ENCODE measurements at regions not wholly inside any gene's neighbourhood (a gene's known extent, or its start where the extent isn't known, plus 50 kb on each side); places are given as distances from the start of the nearest gene placed in this dataset.
"Not testable (repeated sequence)": the region's sequence is repeated elsewhere in the genome, so short reads cannot be mapped to it uniquely, and the experiment has no call there.

DNA sequence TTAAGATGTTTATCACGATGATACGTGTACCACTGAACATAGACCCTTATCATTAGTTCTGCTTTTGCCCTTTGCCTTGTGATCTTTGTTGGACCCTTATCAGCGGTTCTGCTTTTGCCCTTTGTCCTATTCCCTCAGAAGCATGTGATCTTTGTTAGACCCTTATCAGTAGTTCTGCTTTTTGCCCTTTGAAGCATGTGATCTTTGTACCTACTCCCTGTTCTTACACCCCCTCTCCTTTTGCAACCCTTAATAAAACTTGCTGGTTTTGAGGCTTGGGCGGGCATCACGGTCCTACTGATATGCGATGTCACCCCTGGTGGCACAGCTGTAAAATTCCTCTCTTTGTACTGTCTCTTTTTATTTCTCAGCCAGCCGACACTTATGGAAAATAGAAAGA, 117.0 kb downstream of the SDHAF3 start:
- DNase-seq (ENCODE audit: low read depth); H3K4me3 ChIP-seq (ENCODE audit: low read depth, low read length): not testable (repeated sequence)

DNA sequence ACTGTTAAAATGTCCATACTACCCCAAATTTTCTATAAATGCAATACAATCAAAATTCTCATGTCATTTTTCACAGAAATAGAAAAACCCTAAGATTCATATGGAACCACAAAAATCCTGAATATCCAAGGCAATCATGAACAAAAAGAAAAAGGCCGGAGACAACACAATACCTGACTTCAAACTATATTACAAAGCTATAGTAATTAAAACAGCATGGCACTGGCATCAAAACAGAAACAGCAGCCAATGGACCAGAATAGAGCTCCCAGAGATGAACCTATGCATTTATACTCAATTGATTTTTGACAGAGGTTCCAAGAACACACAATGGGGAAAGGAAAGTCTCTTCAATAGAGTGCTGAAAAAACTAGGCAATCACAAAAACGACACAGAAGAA, 128.8 kb downstream of the SDHAF3 start:
- TF ChIP-seq, protein P1, sequence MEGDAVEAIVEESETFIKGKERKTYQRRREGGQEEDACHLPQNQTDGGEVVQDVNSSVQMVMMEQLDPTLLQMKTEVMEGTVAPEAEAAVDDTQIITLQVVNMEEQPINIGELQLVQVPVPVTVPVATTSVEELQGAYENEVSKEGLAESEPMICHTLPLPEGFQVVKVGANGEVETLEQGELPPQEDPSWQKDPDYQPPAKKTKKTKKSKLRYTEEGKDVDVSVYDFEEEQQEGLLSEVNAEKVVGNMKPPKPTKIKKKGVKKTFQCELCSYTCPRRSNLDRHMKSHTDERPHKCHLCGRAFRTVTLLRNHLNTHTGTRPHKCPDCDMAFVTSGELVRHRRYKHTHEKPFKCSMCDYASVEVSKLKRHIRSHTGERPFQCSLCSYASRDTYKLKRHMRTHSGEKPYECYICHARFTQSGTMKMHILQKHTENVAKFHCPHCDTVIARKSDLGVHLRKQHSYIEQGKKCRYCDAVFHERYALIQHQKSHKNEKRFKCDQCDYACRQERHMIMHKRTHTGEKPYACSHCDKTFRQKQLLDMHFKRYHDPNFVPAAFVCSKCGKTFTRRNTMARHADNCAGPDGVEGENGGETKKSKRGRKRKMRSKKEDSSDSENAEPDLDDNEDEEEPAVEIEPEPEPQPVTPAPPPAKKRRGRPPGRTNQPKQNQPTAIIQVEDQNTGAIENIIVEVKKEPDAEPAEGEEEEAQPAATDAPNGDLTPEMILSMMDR (conservative IDR thresholded peaks at IDR 0.05; ENCODE audit: low read depth, low read length): no peak
- H3K4me3 ChIP-seq (ENCODE audit: low read depth, low read length): no peak overlapping the region
- DNase-seq (ENCODE audit: low read depth): no peak

DNA sequence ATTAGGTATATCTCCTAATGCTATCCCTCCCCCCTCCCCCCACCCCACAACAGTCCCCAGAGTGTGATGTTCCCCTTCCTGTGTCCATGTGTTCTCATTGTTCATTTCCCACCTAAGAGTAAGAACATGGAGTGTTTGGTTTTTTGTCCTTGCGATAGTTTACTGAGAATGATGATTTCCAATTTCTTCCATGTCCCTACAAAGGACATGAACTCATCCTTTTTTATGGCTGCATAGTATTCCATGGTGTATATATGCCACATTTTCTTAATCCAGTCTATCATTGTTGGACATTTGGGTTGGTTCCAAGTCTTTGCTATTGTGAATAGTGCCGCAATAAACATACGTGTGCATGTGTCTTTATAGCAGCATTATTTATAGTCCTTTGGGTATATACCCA, 140.7 kb downstream of the SDHAF3 start:
- H3K4me3 ChIP-seq (ENCODE audit: low read depth, low read length); DNase-seq (ENCODE audit: low read depth): not testable (repeated sequence)

DNA sequence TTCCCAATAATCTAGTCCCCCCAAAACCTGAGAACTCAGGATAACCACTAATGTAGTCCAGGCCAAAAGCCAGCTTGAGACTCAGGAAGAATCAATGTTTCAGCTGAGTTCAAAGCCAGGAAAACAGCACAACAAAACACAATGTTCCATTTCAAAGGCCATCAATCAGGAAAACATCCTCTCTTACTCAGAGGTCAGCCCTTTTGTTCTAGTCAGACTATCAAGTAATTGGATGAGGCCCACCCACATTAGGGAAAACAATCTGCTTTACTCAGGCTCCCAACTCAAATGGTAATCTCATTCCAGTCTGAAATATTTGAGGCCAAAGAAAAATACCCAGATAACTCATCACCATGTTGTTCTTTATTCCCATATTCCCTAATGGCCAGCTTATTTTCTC, 152.2 kb downstream of the SDHAF3 start:
- no peak overlapping the region for H3K4me3 ChIP-seq (ENCODE audit: low read depth, low read length)
- TF ChIP-seq, protein P1 (conservative IDR thresholded peaks at IDR 0.05; ENCODE audit: low read depth, low read length): no peak
- DNase-seq (ENCODE audit: low read depth): peak; percentile 3

DNA sequence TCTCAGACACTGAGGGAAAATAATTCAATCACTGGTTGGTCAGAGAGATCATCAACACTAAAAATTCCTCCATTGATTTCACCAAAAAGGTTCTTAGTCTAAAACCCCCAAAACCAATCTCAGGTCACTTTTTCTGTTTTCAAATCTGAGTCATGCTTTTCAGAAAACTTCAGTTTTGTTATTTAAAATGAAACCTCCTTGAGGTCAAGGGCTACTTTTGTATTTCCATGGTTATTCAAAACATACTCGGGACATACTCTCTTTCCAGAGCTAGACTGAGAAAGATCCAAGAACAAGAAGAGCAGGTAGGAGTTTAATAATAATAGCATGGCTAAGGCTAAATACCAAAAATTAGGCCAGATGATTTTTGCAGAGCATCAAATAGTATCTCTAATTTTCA, 152.8 kb downstream of the SDHAF3 start:
- TF ChIP-seq, protein P1 (conservative IDR thresholded peaks at IDR 0.05; ENCODE audit: low read depth, low read length): no peak
- H3K4me3 ChIP-seq (ENCODE audit: low read depth, low read length): no peak overlapping the region
- no peak for DNase-seq (ENCODE audit: low read depth)

DNA sequence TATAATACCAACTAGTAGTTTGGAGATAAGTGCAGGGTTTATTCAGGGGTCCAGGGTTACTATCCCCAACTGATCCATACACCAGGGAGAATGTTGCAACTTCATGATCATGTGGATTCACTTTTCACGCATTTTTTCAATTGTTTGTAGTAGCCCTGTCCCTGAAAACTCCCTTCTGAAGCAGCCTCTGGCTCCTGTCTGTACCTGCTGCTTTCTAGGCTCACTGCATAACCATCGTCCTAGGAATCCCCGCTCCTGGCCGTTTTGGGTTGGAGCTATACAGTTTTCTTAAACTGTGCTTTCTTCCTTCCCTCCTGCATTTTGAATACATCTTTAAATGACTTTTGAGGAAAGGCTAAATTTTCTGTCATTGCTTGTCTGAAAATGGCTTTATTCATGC, 154.1 kb downstream of the SDHAF3 start:
- no peak for DNase-seq (ENCODE audit: low read depth)
- TF ChIP-seq, protein P1 (conservative IDR thresholded peaks at IDR 0.05; ENCODE audit: low read depth, low read length): no peak
- H3K4me3 ChIP-seq (ENCODE audit: low read depth, low read length): no peak overlapping the region

DNA sequence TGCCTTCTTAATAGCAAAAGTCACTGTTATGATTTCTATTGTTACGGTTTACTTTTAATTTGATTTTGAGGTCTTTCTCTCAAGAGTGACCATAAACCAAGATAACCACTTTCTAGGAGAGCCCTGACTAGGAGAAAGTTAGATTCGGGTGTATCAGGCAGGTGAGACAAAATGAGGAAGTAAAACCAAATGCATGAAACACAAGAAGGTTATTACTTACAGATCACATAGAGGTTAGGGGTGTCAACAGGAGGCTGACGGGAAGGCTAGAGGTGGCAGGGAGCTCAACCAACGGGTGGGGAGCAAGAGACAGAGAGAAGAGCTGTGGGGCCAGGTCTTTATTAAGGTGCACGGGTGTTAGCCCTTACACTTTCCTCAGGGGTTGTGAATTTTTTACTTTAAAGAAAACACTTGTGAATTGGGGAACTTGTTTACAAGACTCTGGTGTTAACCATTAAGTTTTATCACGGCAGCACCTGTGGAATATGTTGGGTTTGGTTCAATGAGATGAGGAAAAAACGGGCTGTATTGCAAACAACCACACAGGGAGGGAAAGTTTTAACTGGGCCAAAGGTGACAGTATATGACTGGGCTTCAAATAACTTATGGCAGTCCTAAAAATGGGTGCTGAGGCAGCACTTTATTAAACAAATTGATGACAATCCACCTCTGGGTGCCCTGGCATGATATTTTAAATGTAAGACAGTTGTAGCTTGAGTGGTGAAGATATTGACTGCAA, 154.9 kb downstream of the SDHAF3 start:
- no peak for DNase-seq (ENCODE audit: low read depth)
- TF ChIP-seq, protein P1 (conservative IDR thresholded peaks at IDR 0.05; ENCODE audit: low read depth, low read length): no peak
- H3K4me3 ChIP-seq (ENCODE audit: low read depth, low read length): no peak overlapping the region

DNA sequence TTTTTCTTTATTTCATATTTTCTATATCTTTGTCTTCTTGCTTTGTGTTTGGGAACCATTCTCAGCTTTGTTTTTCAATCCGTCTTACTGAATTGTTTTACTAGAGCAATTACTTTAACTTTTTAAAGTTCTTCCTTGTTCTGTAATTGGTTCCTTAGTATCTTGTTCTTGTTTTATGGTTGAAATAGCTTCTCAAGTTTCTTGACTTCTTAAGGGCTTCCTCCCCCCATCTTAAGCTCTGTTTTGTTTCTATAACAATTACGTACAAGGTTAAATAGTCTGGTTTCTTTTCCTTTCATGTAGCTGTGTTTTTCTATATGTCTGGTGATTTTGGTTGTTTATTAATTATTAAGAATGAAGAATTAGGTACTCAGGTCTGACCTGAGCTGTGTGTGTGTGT, 158.0 kb downstream of the SDHAF3 start:
- DNase-seq (ENCODE audit: low read depth): no peak

More for the DNA sequence above, 158.0 kb downstream of the SDHAF3 start:
- TF ChIP-seq, protein P1 (conservative IDR thresholded peaks at IDR 0.05; ENCODE audit: low read depth, low read length): no peak
- H3K4me3 ChIP-seq (ENCODE audit: low read depth, low read length): no peak overlapping the region

Data from epithelial cell of proximal tubule (primary cell).